ENCODE measurements at regions not wholly inside any gene's neighbourhood (a gene's known extent, or its start where the extent isn't known, plus 50 kb on each side); places are given as distances from the start of the nearest gene placed in this dataset.

- Histone ChIP-seq H3K9me3 (ENCODE audit: insufficient read depth, low read depth) (no peaks in the 10 kb centered on the region), H2AFZ (0 out of 2 replicates have a peak overlapping the region, but pooled peaks have one; percentile 48), H3K27me3 (ENCODE audit: insufficient read depth, low read depth) (no peaks in the 10 kb centered on the region), H3K36me3 (ENCODE audit: low read depth) (no peaks in the 10 kb centered on the region), H3F3A (ENCODE audit: insufficient read depth, low read depth) (peaks cover 28% of the 10 kb centered on the region), H3K9me2 (ENCODE audit: insufficient read depth) (no peaks in the 10 kb centered on the region), H3K27ac (peak overlapping the region; percentile 91), H3K4me2 (peak overlapping the region; percentile 68), H3K4me3 (peak overlapping the region; percentile 14; the same call in 1 of the 2 replicates), H3K4me1 (replicated peaks; ENCODE audit: insufficient read depth) (peaks cover 44% of the 10 kb centered on the region), H3K79me2 (ENCODE audit: low read depth) (no peaks in the 10 kb centered on the region), H4K20me1 (ENCODE audit: insufficient read depth) (no peaks in the 10 kb centered on the region)
- intact Hi-C loops (cut with micrococcal nuclease; ENCODE audit: unreplicated experiment), result loop anchor here (1.0 to 2.0 kb wide), 3 partner anchors 20 to 532 kb away; no protein-coding TSS in a partner anchor
- no TSS peak for BruUV-seq (replicated peaks)
- peak; percentile 79 to 92 for DNase-seq
- ChIA-PET CTCF (no interaction called here), POLR2A (ENCODE audit: unreplicated experiment) (interaction anchor here (0.5 to 0.8 kb wide), 4 partner anchors 42 to 629 kb away, joined by 3 to 5 read pairs (median 4); no protein-coding TSS in a partner anchor)
- TF ChIP-seq CTCF (conservative IDR thresholded peaks at IDR 0.05) (no peak), EZH2 (IDR thresholded peaks at IDR 0.05; ENCODE audit: low read depth) (no peak)
These were observed 532.6 kb upstream of the JARID2 start for GRCh38 chr6:14713008-14713960.

DNA sequence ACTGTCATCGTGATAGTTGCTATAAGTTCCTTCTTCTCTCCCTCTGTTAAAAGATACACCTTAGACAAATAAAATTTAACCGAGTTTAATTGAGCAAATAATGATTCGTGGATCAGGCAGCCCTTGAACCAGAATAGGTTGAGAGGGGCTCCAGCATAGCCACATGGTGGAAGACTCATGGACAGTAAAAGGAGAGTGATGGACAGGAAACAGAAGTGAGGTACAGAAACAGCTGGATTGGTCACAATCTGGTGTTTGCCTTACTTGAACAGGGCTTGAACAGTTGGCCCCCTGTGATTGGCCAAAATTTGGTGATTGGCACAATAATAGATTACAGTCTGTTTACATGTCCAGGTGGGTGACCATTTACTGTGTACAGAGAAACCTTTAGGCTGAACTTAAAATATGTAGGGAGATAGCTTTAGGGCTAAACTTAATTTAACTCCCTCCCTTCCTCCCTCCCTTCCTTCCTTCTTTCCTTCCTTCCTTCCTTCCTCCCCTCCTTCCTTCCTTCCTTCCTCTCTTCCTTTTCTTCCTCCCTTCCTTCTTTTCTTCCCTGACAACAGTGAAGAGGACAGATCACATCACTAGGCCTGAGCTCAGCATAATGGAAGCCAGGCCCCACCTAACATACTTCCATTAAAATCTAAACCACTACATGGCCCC, 531.8 kb upstream of the JARID2 start:
- Histone ChIP-seq H3K27ac (peak overlapping the region; percentile 91), H3K27me3 (ENCODE audit: insufficient read depth, low read depth) (no peaks in the 10 kb centered on the region), H3K4me2 (peak overlapping the region; percentile 68), H3K4me3 (no peak overlapping the region; the same call in 1 of the 2 replicates), H4K20me1 (ENCODE audit: insufficient read depth) (no peaks in the 10 kb centered on the region), H3K4me1 (replicated peaks; ENCODE audit: insufficient read depth) (peaks cover 44% of the 10 kb centered on the region), H3K9me3 (ENCODE audit: insufficient read depth, low read depth) (no peaks in the 10 kb centered on the region), H3K79me2 (ENCODE audit: low read depth) (no peaks in the 10 kb centered on the region), H3F3A (ENCODE audit: insufficient read depth, low read depth) (peaks cover 28% of the 10 kb centered on the region), H3K36me3 (ENCODE audit: low read depth) (no peaks in the 10 kb centered on the region), H3K9me2 (ENCODE audit: insufficient read depth) (no peaks in the 10 kb centered on the region), H2AFZ (0 out of 2 replicates have a peak overlapping the region, but pooled peaks have one; percentile 48)
- CTCF ChIA-PET, result interaction anchor here (0.5 to 0.8 kb wide), 4 partner anchors 9 to 480 kb away, joined by 3 to 20 read pairs (median 4); no protein-coding TSS in a partner anchor
- no TSS peak for BruUV-seq (replicated peaks)
- no peak for TF ChIP-seq CTCF (conservative IDR thresholded peaks at IDR 0.05)
- TF ChIP-seq EZH2 (IDR thresholded peaks at IDR 0.05; ENCODE audit: low read depth), result no peak
- intact Hi-C loops (cut with micrococcal nuclease; ENCODE audit: unreplicated experiment), result loop anchor here (1.0 to 2.0 kb wide), 3 partner anchors 19 to 531 kb away; no protein-coding TSS in a partner anchor
- DNase-seq, result peak in 1 of 2 experiments; percentile 47
- POLR2A ChIA-PET (ENCODE audit: unreplicated experiment), result no interaction called here

GRCh38 chr6:14715076-14715475, 530.8 kb upstream of the JARID2 start:
- intact Hi-C loops (cut with micrococcal nuclease; ENCODE audit: unreplicated experiment), result no loop called here
- TF ChIP-seq EZH2 (IDR thresholded peaks at IDR 0.05; ENCODE audit: low read depth) (no peak), CTCF (conservative IDR thresholded peaks at IDR 0.05) (no peak)
- no TSS peak for BruUV-seq (replicated peaks)
- Histone ChIP-seq H3K9me3 (ENCODE audit: insufficient read depth, low read depth) (no peaks in the 10 kb centered on the region), H2AFZ (no peak overlapping the region), H4K20me1 (ENCODE audit: insufficient read depth) (no peaks in the 10 kb centered on the region), H3K4me1 (replicated peaks; ENCODE audit: insufficient read depth) (peaks cover 46% of the 10 kb centered on the region), H3K79me2 (ENCODE audit: low read depth) (no peaks in the 10 kb centered on the region), H3F3A (ENCODE audit: insufficient read depth, low read depth) (peaks cover 28% of the 10 kb centered on the region), H3K4me2 (no peak overlapping the region), H3K27me3 (ENCODE audit: insufficient read depth, low read depth) (no peaks in the 10 kb centered on the region), H3K9me2 (ENCODE audit: insufficient read depth) (no peaks in the 10 kb centered on the region), H3K4me3 (no peak overlapping the region), H3K27ac (no peak overlapping the region), H3K36me3 (ENCODE audit: low read depth) (no peaks in the 10 kb centered on the region)
- CTCF ChIA-PET, result interaction anchor here (0.5 to 0.8 kb wide), 2 partner anchors 25 to 28 kb away, joined by 3 to 5 read pairs; no protein-coding TSS in a partner anchor
- DNase-seq, result no peak
- POLR2A ChIA-PET (ENCODE audit: unreplicated experiment), result no interaction called here
